HepG2 (cell line): ENCODE measurements at regions not wholly inside any gene's neighbourhood (a gene's known extent, or its start where the extent isn't known, plus 50 kb on each side); places are given as distances from the start of the nearest gene placed in this dataset.

Source experiments
- ATAC-seq: fragments of 200-7000 bp; cut with Tn5 transposase; 3 replicates; pipeline ENCODE4 v1.9.1; 2020; ENCODE audit warnings: mild to moderate bottlenecking, moderate library complexity
- BruUV-seq: library from RNA; stranded (reverse); fragments of 400-500 nt; replicated peaks from 2 replicates; lab custom pipeline; 2021; lab: Mats Ljungman, UMichigan
- CTCF ChIA-PET: fragments of 300-600 bp; formaldehyde crosslinking; extraction: SDS; loops from one replicate; lab custom pipeline; 2021; ENCODE audit warnings: low total read pairs, inconsistent platforms, low intra/inter-chr PET ratio; lab: Yijun Ruan, JAX
- POLR2A ChIA-PET: fragments of 350-600 bp; sonication (Branson Sonifier 250); formaldehyde crosslinking; loops from one replicate; lab custom pipeline; 2020; ENCODE audit warnings: antibody characterized with exemption, inconsistent platforms; lab: Yijun Ruan, JAX
- DNase-seq: peaks from one replicate; pipeline ENCODE4 v3.0.0-alpha.2; 2015; ENCODE audit warnings: low spot score
- FAIRE-seq: peaks from 3 replicates; lab custom pipeline; 2011; peaks lifted over from hg19 to GRCh38; lab: Jason Lieb, UNC
- H2AFZ ChIP-seq: one replicate; pipeline ENCODE4 v1.6.1; 2011; ENCODE audit warnings: low read length, inconsistent platforms
- H3K27ac ChIP-seq: fragments of 300-600 bp; 3 replicates; pipeline ENCODE4 v1.8.0; 2011; ENCODE audit warnings: mixed run types, mild to moderate bottlenecking, mixed read lengths, low read length, inconsistent platforms; ENCODE audit not compliant: insufficient read depth; ENCODE audit errors: extremely low read length
- H3K27me3 ChIP-seq, 2 experiments: fragments of 200-600 bp in 1 of 2; 2 replicates in 1 of 2; 3 replicates in 1 of 2; pipeline versions ENCODE4 v1.6.0 to v1.8.0; 2011; ENCODE audit warnings: low read length in 2 of 2, mild to moderate bottlenecking in 2 of 2, moderate library complexity in 2 of 2, inconsistent platforms in 1 of 2; ENCODE audit not compliant: insufficient read depth in 2 of 2, control insufficient read depth in 1 of 2
- H3K36me3 ChIP-seq, 2 experiments: fragments of 200-600 bp in 1 of 2; replicated peaks in 1 of 2; 2 replicates in 1 of 2; 3 replicates in 1 of 2; pipeline versions ENCODE4 v1.5.1 to v1.8.0; 2011; ENCODE audit warnings: low read length in 2 of 2, inconsistent platforms in 1 of 2; ENCODE audit not compliant: insufficient read depth in 2 of 2, control insufficient read depth in 1 of 2
- H3K4me1 ChIP-seq: 2 replicates; pipeline ENCODE4 v1.5.1; 2012; ENCODE audit warnings: low read length, inconsistent platforms; ENCODE audit not compliant: insufficient read depth
- H3K4me2 ChIP-seq: 2 replicates; pipeline ENCODE4 v1.6.0; 2011; ENCODE audit warnings: low read depth, low read length, inconsistent platforms
- H3K4me3 ChIP-seq, 3 experiments: fragments of 200-600 bp in 1 of 3; sonication (generic), shearing (Covaris generic) in 1 of 3; replicated peaks in 1 of 3; 2 replicates each; pipeline ENCODE4 v1.5.1; 2011 to 2016; ENCODE audit warnings: low read length in 3 of 3, inconsistent platforms in 2 of 3, low read depth in 2 of 3, mild to moderate bottlenecking in 2 of 3, control low read depth in 1 of 3, mixed read lengths in 1 of 3; ENCODE audit not compliant: insufficient read depth in 1 of 3
- H3K79me2 ChIP-seq: one replicate; pipeline ENCODE4 v1.6.1; 2011; ENCODE audit warnings: low read length, inconsistent platforms; ENCODE audit not compliant: insufficient read depth
- H3K9ac ChIP-seq: 2 replicates; pipeline ENCODE4 v1.6.0; 2011; ENCODE audit warnings: mild to moderate bottlenecking, low read depth, low read length, inconsistent platforms; ENCODE audit not compliant: insufficient read depth
- H3K9me3 ChIP-seq: 2 replicates; pipeline ENCODE4 v1.5.1; 2012; ENCODE audit warnings: mild to moderate bottlenecking, low read length
- H4K20me1 ChIP-seq: 2 replicates; pipeline ENCODE4 v1.6.0; 2011; ENCODE audit warnings: inconsistent platforms, mild to moderate bottlenecking, low read length, moderate library complexity; ENCODE audit not compliant: insufficient read depth
- HES4 ChIP-seq: sonication (generic); formaldehyde crosslinking; IDR thresholded peaks from 2 replicates; pipeline ENCODE4 v1.9.0; 2021; ENCODE audit warnings: mild to moderate bottlenecking, missing genetic modification reagents, borderline replicate concordance
- PHF5A ChIP-seq: IDR thresholded peaks from one replicate; pipeline ENCODE4 v1.6.1; 2018; ENCODE audit warnings: low read depth, missing genetic modification reagents; ENCODE audit not compliant: unreplicated experiment
- RFXAP ChIP-seq: sonication (generic); formaldehyde crosslinking; IDR thresholded peaks from 2 replicates; pipeline ENCODE4 v1.4.0; 2020; ENCODE audit warnings: missing genetic modification reagents, borderline replicate concordance
- SALL2 ChIP-seq: sonication (generic); formaldehyde crosslinking; IDR thresholded peaks from 2 replicates; pipeline ENCODE4 v1.8.1; 2023; ENCODE audit warnings: mild to moderate bottlenecking, missing genetic modification reagents, inconsistent platforms
- SKI ChIP-seq: fragments of 450-650 bp; IDR thresholded peaks from one replicate; pipeline ENCODE4 v1.6.1; 2018; ENCODE audit warnings: mild to moderate bottlenecking; ENCODE audit not compliant: partially characterized antibody
- ZBTB1 ChIP-seq: sonication (generic); formaldehyde crosslinking; IDR thresholded peaks from 2 replicates; pipeline ENCODE4 v1.4.0; 2020; ENCODE audit warnings: missing genetic modification reagents, borderline replicate concordance
- ZBTB38 ChIP-seq: sonication (generic); formaldehyde crosslinking; IDR thresholded peaks from 2 replicates; pipeline ENCODE4 v1.5.1; 2020; ENCODE audit warnings: mild to moderate bottlenecking, missing genetic modification reagents
- ZNF562 ChIP-seq: sonication (generic); formaldehyde crosslinking; IDR thresholded peaks from 2 replicates; pipeline ENCODE4 v1.8.0; 2022; ENCODE audit warnings: missing genetic modification reagents, borderline replicate concordance
- ZNF598 ChIP-seq: sonication (generic); formaldehyde crosslinking; IDR thresholded peaks from 2 replicates; pipeline ENCODE4 v1.5.1; 2020; ENCODE audit warnings: mild to moderate bottlenecking, missing genetic modification reagents, borderline replicate concordance
- ZNF614 ChIP-seq: IDR thresholded peaks from 2 replicates; pipeline ENCODE4 v1.6.1; 2018; ENCODE audit warnings: missing biosample characterization, missing genetic modification reagents, inconsistent platforms, borderline replicate concordance
- ZNF639 ChIP-seq: conservative IDR thresholded peaks from 2 replicates; pipeline ENCODE4 v1.6.1; 2018; ENCODE audit warnings: missing genetic modification reagents
- ZNF747 ChIP-seq: sonication (generic); formaldehyde crosslinking; IDR thresholded peaks from 2 replicates; pipeline ENCODE4 v1.8.1; 2023; ENCODE audit warnings: missing genetic modification reagents, mild to moderate bottlenecking, borderline replicate concordance
- in situ Hi-C: cut with HindIII; loops from 2 replicates; pipeline ENCODE4 v1.10.0; 2017; ENCODE audit warnings: low pct_unique_long_range_greater_than_20kb; ENCODE audit not compliant: extremely low pct_ligation_motif_present
- intact Hi-C: fragments of 100-400 bp; cut with micrococcal nuclease; formaldehyde crosslinking; loops from one replicate; pipeline ENCODE4 v1.10.0; 2022; ENCODE audit not compliant: unreplicated experiment
- TF ChIP-seq, protein P1 (sequence below): sonication (generic); formaldehyde crosslinking; IDR thresholded peaks from 2 replicates; pipeline ENCODE4 v1.4.0; 2020; ENCODE audit warnings: missing genetic modification reagents, mild to moderate bottlenecking, borderline replicate concordance

DNA sequence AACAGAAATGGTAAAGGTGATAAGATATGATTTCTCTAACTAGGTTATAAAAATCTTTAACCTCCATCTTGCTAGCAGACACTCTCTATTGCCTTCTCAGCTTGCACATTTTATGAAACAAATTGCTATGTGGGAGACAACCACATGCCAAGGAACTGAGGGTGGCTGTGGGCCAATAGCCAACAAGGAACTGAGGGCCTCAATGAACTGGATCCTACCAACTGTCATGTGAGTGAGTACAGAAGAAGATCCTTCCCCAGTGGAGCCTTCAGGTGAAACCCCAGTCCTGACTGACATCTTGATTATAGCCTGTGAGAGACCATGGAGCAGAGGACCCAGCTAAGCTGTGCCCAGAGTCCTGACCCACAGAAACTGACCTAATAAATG, 129.2 kb upstream of the LRIG1 start:
- no peaks in the 10 kb centered on the region for H3K9me3 ChIP-seq
- TF ChIP-seq ZNF639 (CRISPR knock-in tag) (no peak), ZNF598 (CRISPR knock-in tag) (no peak), ZNF614 (CRISPR knock-in tag) (no peak), SALL2 (no peak), ZBTB1 (CRISPR knock-in tag) (no peak), RFXAP (CRISPR knock-in tag) (no peak), PHF5A (CRISPR knock-in tag) (no peak), SKI (no peak), ZNF747 (no peak), ZBTB38 (CRISPR knock-in tag) (no peak), ZNF562 (CRISPR knock-in tag) (no peak), HES4 (CRISPR knock-in tag) (no peak)
- TF ChIP-seq, protein P1, sequence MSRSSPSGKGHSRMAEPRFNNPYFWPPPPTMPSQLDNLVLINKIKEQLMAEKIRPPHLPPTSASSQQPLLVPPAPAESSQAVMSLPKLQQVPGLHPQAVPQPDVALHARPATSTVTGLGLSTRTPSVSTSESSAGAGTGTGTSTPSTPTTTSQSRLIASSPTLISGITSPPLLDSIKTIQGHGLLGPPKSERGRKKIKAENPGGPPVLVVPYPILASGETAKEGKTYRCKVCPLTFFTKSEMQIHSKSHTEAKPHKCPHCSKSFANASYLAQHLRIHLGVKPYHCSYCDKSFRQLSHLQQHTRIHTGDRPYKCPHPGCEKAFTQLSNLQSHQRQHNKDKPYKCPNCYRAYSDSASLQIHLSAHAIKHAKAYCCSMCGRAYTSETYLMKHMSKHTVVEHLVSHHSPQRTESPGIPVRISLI (CRISPR knock-in tag): no peak
- TF ChIP-seq, all 625 proteins: peak for 0
- Histone ChIP-seq H3K4me3 (no peak overlapping the region), H3K27ac (no peak overlapping the region), H2AFZ (no peak overlapping the region), H3K4me1 (peaks cover 11% of the 10 kb centered on the region), H3K9ac (no peak overlapping the region), H3K79me2 (no peaks in the 10 kb centered on the region), H4K20me1 (no peaks in the 10 kb centered on the region), H3K27me3 (peaks cover 0 to 8% of the 10 kb centered on the region in 2 experiments; a peak in 2 of 5 replicates), H3K4me2 (no peak overlapping the region), H3K36me3 (no peaks in the 10 kb centered on the region)
- intact Hi-C loops (no loop called here), in situ Hi-C loops (no loop called here)
- FAIRE-seq (no peak), DNase-seq (no peak), ATAC-seq (no peak)
- BruUV-seq: no TSS peak
- CTCF ChIA-PET: no interaction called here
- POLR2A ChIA-PET: no interaction called here
